Testis (tissue), 2 donors: ENCODE measurements at regions not wholly inside any gene's neighbourhood (a gene's known extent, or its start where the extent isn't known, plus 50 kb on each side); places are given as distances from the start of the nearest gene placed in this dataset.

Source experiments
- DNase-seq: peaks from one replicate; pipeline ENCODE4 v3.0.0-alpha.2; 2019
- H3K27ac ChIP-seq, 2 donors: fragments of 200-600 bp; sonication (generic); one replicate each; pipeline ENCODE4 v1.5.1; 2019
- H3K27me3 ChIP-seq: fragments of 200-600 bp; sonication (generic); one replicate; pipeline ENCODE4 v1.5.1; 2019
- H3K36me3 ChIP-seq: fragments of 200-600 bp; sonication (generic); one replicate; pipeline ENCODE4 v1.5.1; 2017; ENCODE audit warnings: low read depth; ENCODE audit errors: missing control alignments
- H3K4me1 ChIP-seq: fragments of 200-600 bp; sonication (generic); one replicate; pipeline ENCODE4 v1.5.1; 2019
- H3K4me3 ChIP-seq, 2 donors: fragments of 200-600 bp; sonication (generic); one replicate each; pipeline ENCODE4 v1.5.1; 2017 to 2019
- H3K9me3 ChIP-seq: fragments of 200-600 bp; sonication (generic); one replicate; pipeline ENCODE4 v1.5.1; 2017
- POLR2A ChIP-seq: fragments of 450-650 bp; IDR thresholded peaks from one replicate; pipeline ENCODE4 v1.6.1; 2017; ENCODE audit warnings: antibody characterized with exemption, mild to moderate bottlenecking, moderate library complexity
- WGBS, 2 donors: methylation state at CpG; one replicate each; pipeline ENCODE4 v1.1.5; 2018; 5-methylcytosine and 5-hydroxymethylcytosine counted together
- intact Hi-C: fragments of 100-400 bp; cut with DNase I; formaldehyde crosslinking; loops from one replicate; pipeline ENCODE4 v1.15.1; 2023; ENCODE audit warnings: low total_unique reads
- TF ChIP-seq, protein P1 (sequence below), 3 experiments: fragments of 450-650 bp in 2 of 3; fragments of 200-600 bp in 1 of 3; sonication (generic) in 1 of 3; IDR thresholded peaks; one replicate each; pipeline ENCODE4 v1.5.1; 2016 to 2019; ENCODE audit warnings: antibody characterized with exemption in 3 of 3, mild to moderate bottlenecking in 2 of 3, moderate library complexity in 1 of 3

DNA sequence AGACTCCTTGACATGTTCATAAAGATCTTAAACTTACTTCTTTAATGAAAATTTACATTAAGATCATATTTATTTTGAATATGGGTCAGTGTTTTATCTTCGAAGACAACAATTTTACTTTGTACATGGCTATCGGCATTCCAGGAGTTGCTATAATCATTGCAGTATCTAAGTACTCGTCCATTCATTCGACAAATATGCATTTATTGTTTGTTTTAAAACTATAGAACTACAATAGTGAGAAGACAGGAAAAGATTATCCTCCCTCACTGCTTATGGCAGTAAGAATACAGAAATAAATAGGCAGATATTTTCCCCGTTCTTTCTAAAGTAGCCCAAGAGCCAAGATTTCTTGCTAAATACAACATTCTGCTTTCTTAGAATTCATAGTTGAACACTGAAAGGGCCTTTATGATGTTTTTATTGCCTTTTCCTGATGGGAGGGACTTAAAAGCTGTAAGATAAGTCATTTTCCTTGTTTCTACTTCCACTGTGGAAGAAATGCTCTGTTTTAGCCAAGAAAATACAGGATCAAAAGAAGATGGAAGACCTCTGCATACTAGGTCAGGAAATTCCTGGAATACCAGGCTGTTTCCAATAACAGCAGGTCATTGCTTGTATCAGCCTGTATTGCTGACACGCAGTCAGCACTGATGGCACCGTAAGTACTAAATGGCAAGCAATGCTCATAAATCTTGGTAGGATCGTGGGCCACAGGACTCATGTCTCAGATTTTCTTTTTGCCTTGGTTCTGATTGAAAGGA, 521.0 kb upstream of the ATP2B1 start:
- 77% methylated on average over 8 of the region's 8 CpGs for WGBS, 2 donors
- DNase-seq, result no peak
- Histone ChIP-seq H3K27ac (no peak overlapping the region), H3K36me3 (no peaks in the 10 kb centered on the region), H3K4me3 (no peak overlapping the region), H3K4me1 (no peaks in the 10 kb centered on the region), H3K27me3 (no peaks in the 10 kb centered on the region), H3K9me3 (no peaks in the 10 kb centered on the region)
- intact Hi-C loops, result no loop called here
- no peak for TF ChIP-seq POLR2A
- TF ChIP-seq, protein P1, sequence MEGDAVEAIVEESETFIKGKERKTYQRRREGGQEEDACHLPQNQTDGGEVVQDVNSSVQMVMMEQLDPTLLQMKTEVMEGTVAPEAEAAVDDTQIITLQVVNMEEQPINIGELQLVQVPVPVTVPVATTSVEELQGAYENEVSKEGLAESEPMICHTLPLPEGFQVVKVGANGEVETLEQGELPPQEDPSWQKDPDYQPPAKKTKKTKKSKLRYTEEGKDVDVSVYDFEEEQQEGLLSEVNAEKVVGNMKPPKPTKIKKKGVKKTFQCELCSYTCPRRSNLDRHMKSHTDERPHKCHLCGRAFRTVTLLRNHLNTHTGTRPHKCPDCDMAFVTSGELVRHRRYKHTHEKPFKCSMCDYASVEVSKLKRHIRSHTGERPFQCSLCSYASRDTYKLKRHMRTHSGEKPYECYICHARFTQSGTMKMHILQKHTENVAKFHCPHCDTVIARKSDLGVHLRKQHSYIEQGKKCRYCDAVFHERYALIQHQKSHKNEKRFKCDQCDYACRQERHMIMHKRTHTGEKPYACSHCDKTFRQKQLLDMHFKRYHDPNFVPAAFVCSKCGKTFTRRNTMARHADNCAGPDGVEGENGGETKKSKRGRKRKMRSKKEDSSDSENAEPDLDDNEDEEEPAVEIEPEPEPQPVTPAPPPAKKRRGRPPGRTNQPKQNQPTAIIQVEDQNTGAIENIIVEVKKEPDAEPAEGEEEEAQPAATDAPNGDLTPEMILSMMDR (IDR thresholded peaks at IDR 0.05), result no peak

DNA sequence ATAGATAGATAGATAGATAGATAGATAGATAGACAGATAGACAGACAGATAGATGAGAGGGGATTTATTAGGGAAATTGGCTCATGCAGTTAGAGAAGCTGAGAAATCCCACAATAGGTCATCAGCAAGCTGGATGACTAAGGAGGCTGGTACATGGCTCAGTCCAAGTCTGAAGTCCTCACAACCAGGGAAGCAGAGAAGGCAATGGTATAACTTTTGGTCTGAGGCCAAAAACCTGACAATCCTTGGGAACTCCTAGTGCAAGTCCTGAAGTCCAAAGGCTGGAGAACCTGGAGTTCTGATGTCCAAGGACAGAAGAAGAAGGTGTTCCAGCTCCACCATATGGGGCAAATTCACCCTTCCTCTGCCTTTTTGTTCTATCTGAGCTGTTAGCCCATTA, 517.6 kb upstream of the ATP2B1 start:
- H3K4me1 ChIP-seq, result no peaks in the 10 kb centered on the region
- no peak for DNase-seq
- H3K36me3 ChIP-seq, result no peaks in the 10 kb centered on the region
- TF ChIP-seq, protein P1 (IDR thresholded peaks at IDR 0.05), result no peak
- no peak for TF ChIP-seq POLR2A
- H3K27me3 ChIP-seq, result no peaks in the 10 kb centered on the region
- no peak overlapping the region for H3K4me3 ChIP-seq
- intact Hi-C loops, result no loop called here
- no peak overlapping the region for H3K27ac ChIP-seq
- no peaks in the 10 kb centered on the region for H3K9me3 ChIP-seq

DNA sequence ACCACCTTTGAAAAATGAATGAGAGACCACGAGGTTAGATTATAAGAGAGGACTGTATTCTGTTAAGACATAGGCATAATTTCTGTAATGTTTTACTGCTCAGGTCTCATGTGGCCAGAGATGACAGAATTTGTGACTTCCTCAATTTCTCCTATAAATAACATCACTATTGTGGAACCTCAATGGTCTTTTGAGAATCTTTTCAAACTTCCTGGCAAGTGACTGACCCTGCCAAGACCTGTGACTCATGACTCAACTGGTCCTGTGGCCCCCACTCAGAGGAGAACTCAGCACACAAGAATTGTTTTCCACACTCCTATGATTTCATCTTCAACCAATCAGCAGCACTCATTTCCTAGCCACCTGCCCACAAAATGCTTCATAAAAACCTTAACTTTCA, 508.2 kb upstream of the ATP2B1 start:
- DNase-seq, result no peak
- Histone ChIP-seq H3K36me3 (no peaks in the 10 kb centered on the region), H3K4me3 (no peak overlapping the region), H3K4me1 (no peaks in the 10 kb centered on the region), H3K27me3 (no peaks in the 10 kb centered on the region), H3K27ac (no peak overlapping the region), H3K9me3 (no peaks in the 10 kb centered on the region)
- intact Hi-C loops, result no loop called here
- no peak for TF ChIP-seq POLR2A
- TF ChIP-seq, protein P1 (IDR thresholded peaks at IDR 0.05), result no peak
- WGBS, 2 donors, result 46 to 57% methylated on average over 1 of the region's 1 CpG

DNA sequence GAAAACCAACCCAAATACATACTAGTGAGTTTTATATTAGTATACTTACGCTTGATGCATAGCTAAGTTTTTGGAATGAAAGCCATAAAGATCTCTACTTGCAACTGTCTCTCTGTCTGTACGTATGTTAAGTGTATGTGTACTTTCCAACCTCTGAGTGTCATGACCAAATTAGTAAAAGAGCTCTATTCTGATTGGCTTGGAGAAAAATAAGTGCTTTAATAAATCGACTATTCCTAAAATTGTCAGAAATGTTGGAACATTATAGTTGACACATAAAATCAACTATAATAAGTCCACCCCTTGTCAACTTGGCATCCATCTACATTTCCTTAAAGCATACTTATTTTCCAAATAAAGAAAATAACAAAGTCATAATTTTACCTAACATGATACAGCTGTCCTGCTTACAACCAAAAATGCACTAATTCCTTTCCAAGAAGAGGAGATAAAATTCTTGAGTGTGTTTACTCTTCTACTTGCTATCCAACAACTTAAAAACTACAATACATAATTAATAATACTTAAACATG, 507.4 kb upstream of the ATP2B1 start:
- Histone ChIP-seq H3K27me3 (no peaks in the 10 kb centered on the region), H3K4me1 (no peaks in the 10 kb centered on the region), H3K9me3 (no peaks in the 10 kb centered on the region), H3K27ac (no peak overlapping the region), H3K36me3 (no peaks in the 10 kb centered on the region), H3K4me3 (no peak overlapping the region)
- DNase-seq, result no peak
- TF ChIP-seq, protein P1 (IDR thresholded peaks at IDR 0.05), result no peak
- no peak for TF ChIP-seq POLR2A
- WGBS, 2 donors, result 49% methylated on average over 3 of the region's 3 CpGs
- intact Hi-C loops, result no loop called here

DNA sequence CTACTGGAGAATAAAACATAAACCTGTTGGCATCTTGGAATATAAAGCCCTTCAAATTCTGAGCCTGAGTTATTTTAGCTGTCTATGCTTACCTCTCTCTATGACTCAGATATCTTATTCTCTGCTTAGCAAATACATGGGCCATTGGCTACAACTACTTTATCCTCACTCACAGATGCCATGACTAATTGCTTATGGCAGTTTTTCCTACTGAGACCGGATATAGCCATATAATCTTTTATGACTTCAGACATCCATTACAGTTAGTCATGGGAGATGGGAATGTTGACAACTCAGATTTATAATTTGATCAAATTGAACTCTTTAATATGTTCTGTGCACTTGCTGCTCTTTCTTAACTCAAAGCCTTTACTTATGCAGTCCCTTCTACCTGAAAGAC, 502.4 kb upstream of the ATP2B1 start:
- Histone ChIP-seq H3K9me3 (no peaks in the 10 kb centered on the region), H3K4me3 (no peak overlapping the region), H3K27ac (no peak overlapping the region), H3K27me3 (no peaks in the 10 kb centered on the region), H3K4me1 (no peaks in the 10 kb centered on the region), H3K36me3 (no peaks in the 10 kb centered on the region)
- intact Hi-C loops, result no loop called here
- TF ChIP-seq, protein P1 (IDR thresholded peaks at IDR 0.05), result no peak
- TF ChIP-seq POLR2A, result no peak
- WGBS, 2 donors, result 71 to 84% methylated on average over 1 of the region's 1 CpG
- DNase-seq, result no peak
